ENCODE measurements at regions not wholly inside any gene's neighbourhood (a gene's known extent, or its start where the extent isn't known, plus 50 kb on each side); places are given as distances from the start of the nearest gene placed in this dataset.

- intact Hi-C loops (cut with DNase I), result no loop called here
- no peak for DNase-seq
Observed at GRCh38 chr2:108067820-108068405, 81.6 kb downstream of the SLC5A7 start.

DNA sequence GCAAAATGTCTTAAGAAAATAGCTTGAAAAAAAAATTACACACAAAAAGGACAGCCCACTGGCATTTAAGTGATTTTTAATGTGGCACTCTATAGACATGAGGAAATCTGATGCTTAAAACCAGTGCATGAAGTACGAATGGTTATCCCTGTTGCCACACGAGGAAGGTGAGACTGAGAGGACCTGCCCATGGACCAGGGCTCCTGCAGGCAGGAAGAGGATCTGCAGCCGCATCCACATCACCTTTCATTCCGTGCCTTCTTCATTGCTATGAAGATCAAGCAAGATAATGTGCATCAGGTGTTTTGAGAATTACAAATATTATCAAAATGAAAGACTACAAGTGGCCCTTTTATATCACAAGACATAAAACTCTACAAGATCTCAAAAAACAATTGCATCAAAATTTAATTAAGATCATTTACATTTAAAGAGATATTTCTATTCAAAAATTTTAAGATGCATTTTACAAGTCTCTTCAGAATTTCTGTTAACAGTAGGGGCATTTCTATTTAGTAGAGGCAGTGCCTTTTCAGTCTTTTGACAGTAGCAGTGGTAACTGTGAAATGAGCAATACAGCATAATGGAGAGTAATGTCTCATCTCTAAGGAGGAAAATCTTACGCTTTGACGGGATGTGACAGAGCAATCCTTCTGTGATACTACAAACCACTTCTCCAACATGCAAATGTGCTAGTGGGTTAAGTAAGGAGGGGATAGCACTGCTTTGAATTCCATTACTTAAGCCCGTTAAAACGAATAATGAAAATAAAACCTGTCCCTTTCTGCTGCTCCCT, 83.4 kb downstream of the SLC5A7 start:
- intact Hi-C loops (cut with DNase I), result no loop called here
- DNase-seq, result no peak

DNA sequence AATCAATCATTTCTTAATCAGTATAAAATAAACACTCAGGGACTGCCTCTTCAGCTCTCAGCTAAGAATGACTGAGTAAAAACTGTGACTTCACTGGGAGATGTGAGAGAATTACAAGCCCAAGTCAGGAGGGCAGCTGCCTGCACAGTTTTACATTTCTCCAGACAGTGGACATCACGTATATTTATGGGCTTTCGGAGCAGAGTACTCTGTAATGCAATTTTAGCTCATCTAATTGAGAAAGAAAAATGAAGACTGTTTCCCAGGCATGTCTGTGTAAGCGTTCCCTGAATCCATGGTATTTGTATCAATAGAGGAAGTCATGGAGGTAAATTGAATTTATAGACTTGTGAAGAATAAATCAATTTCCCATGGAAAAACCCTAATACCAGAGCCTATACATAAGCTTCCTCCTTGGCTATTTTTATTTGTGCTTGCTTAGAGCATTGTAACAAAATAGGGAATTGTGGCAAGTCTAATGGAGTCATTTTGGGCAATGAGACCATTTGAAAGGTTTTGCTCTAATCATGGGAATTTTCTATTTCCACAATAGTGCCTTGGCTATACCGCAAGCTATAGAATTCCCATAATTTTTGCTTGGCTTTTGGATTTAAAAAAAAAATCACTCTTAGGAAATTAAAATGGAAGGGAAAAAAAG, 87.2 kb downstream of the SLC5A7 start:
- DNase-seq, result no peak
- intact Hi-C loops (cut with DNase I), result no loop called here

DNA sequence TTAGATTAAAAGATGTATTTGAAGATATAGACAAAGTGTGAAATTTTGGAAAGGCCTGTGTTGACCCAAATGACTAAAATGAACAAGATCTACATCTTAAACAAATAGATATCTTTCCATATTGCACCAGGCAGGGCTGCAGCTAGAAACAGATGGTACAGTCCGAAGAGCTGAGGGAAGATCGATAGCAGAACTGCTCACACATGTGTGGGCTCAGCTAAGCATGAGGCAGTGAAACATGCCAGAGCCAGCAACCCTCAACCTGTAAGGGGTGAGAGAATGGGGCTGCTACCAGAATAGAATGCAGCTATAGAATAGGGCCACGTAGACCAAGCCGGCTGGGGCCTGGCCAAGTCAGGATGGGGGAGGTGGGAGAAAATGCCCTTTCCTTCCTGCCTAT, 87.8 kb downstream of the SLC5A7 start:
- intact Hi-C loops (cut with DNase I), result no loop called here
- DNase-seq, result peak in 1 of 10 donors; percentile 71

DNA sequence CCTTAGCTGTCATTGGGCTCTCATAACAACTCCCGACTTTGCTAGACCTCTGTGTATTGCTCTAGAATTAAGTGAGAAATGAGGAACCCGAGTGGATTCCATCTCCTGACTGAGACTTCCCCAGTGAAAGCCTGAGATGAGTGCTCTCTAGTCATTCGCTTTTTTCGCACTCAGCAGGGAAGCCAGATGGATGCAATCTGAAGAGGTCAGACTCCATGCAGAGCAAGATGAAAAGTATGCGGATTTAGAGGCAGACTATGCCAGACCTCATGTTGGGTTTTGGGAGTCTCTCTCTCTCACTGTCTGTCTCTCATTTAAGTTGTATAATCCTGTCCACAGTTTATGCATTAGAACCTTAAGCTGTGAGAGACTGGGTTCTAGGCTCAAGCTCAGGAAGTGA, 88.6 kb downstream of the SLC5A7 start:
- DNase-seq, result no peak
- intact Hi-C loops (cut with DNase I), result no loop called here

- DNase-seq, result no peak
- intact Hi-C loops (cut with DNase I), result no loop called here
Observed at GRCh38 chr2:108076527-108076926, 90.2 kb downstream of the SLC5A7 start.

GRCh38 chr2:108079736-108080135, 93.4 kb downstream of the SLC5A7 start:
- intact Hi-C loops (cut with DNase I), result no loop called here
- no peak for DNase-seq

GRCh38 chr2:108080177-108080576, 93.9 kb downstream of the SLC5A7 start:
- DNase-seq, result no peak
- intact Hi-C loops (cut with DNase I), result no loop called here

GRCh38 chr2:108082978-108083377, 96.7 kb downstream of the SLC5A7 start:
- intact Hi-C loops (cut with DNase I), result no loop called here
- DNase-seq, result no peak

- intact Hi-C loops (cut with DNase I), result no loop called here
- DNase-seq, result no peak
Observed at GRCh38 chr2:108084311-108084710, 98.0 kb downstream of the SLC5A7 start.

DNA sequence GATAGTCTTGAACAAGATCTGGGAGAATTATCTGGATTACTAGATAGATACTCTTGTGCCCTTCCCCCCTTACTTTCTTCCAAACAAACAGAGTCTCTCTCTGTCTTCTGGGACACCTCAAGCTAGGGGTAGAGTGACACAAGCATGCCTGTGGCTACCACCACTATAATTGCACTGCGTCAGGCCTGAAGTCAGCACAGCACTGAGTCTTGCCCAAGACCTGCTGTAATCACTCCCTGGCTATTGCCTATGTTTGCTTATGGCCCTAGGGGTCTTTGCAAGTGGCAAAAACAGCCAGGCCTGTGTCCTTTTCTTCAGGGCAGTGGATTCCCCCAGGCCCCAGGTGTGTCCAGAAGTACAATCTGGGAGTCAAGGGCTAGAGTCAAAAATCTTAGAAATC, 106.6 kb downstream of the SLC5A7 start:
- intact Hi-C loops (cut with DNase I), result no loop called here
- DNase-seq, result no peak

DNA sequence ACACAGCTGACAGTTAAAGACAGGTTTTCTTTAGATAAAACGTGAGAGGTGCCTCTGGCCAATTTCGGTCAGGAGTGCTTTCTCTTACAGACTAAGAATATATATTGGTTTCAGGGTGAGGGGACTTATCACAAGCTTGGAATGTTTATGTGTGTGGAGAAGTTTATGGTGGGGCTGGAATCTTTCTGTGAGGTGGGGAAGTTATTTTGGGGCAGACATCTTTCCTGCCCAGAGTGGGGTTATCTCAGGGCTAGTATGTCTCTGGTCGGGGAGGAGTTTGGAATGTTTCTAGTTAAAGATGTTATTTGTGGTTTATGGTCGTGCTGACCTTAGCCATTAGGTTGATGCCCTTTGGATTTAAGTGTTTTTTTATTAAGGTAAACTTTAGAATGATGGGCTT, 115.2 kb downstream of the SLC5A7 start:
- DNase-seq, result no peak
- intact Hi-C loops (cut with DNase I), result no loop called here

DNA sequence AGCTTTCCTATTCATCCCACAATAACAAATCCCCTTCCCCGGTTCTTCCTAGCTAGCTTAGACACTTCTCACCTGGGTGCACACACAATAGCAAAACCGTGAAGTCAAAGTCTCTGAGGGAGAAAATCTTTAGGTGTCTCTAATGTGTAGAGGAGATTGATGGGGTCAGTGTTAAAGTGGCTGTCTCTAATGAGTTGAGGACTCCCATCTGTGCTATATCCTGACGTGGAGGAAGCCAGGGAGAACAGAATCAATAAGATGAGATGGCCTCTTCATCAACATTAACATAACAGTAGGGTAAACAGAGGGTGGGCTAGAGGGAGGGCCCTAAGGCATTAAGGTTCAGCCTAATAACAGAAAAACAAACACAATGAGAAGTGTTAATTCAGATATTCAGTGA, 120.4 kb downstream of the SLC5A7 start:
- no peak for DNase-seq
- intact Hi-C loops (cut with DNase I), result no loop called here

DNA sequence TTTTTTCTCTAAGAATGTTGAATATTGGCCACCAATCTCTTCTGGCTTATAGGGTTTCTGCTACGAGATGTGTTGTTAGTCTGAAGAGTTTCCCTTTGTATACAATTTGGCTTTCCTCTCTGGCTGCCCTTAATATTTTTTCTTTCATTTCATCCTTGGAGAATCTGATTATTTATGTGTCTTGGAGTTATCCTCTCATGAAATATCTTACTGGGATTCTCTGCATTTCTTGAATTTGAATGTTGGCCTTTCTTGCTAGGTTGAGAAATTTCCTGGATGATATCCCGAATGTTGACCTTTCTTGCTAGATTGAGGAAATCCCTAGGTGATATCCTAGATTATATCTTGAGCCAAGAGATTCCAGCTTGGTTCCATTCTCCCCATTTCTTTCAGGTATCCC, 125.6 kb downstream of the SLC5A7 start:
- intact Hi-C loops (cut with DNase I), result no loop called here
- no peak for DNase-seq

DNA sequence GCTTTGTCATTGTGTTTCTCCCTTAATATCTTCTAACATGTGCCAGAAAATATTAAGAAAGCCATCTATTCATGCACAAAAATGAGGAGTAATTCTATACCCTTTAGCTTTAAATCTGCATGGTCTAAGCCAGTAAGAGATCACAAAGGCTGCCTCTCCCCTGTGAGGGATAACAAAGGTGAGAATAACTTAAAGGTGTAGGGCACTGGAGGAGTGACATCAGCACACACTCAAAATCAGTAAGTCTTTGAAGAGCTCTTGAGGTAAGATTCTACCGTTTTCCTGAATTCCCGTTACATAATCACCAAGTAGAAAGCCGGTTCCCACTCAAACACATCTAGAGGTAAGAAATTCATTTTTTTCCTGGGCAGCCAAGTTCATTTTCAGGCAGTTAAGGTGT, 123.9 kb upstream of the SULT1C3 start:
- intact Hi-C loops (cut with DNase I), result no loop called here
- no peak for DNase-seq

GRCh38 chr2:108118996-108119395, 120.8 kb upstream of the SULT1C3 start:
- intact Hi-C loops (cut with DNase I), result no loop called here
- no peak for DNase-seq

DNA sequence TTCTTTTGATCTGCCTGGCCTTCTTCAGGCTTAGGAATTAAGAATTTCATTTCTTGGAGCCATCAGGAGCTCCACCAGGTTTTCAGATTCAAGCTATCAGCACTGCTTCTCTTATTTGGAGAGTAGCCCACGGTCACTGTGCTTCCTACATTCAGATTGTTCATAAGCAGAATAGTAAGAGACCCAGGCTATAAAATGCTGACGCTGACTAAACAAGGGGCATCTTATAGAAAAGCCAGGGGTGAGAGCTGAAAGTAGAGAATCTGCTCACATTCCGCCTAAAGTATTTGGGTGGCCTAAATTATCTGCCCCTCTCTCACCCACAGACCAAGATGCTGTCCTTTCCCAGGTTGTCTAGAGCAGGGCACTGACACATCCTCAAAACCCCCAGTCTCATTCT, 120.3 kb upstream of the SULT1C3 start:
- intact Hi-C loops (cut with DNase I), result no loop called here
- no peak for DNase-seq

- intact Hi-C loops (cut with DNase I), result no loop called here
- DNase-seq, result no peak
Observed at GRCh38 chr2:108124736-108125495, 114.9 kb upstream of the SULT1C3 start.

GRCh38 chr2:108125581-108125980, 114.2 kb upstream of the SULT1C3 start:
- intact Hi-C loops (cut with DNase I), result no loop called here
- no peak for DNase-seq

GRCh38 chr2:108128249-108128648, 111.5 kb upstream of the SULT1C3 start:
- DNase-seq, result no peak
- intact Hi-C loops (cut with DNase I), result no loop called here

DNA sequence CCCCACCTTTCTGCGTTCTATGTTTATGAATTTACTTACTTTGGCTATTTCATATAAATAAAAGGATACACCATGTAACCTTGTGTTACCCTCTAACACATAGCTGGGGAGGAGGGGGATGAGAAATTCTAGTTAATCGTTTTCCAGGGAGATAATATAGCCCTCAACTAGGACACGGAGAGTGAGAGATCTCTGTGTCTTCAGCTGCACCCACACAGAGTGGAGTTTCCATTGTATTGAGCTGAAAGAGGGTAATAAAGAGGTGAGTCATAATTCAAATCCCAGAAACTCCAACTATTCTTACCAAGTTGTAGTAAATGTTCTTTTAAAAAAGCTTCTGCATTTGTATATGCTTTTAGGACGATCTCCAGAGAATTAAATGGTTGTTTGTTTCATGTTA, 110.1 kb upstream of the SULT1C3 start:
- intact Hi-C loops (cut with DNase I), result no loop called here
- DNase-seq, result no peak
